GM21390 (cell line): ENCODE measurements at regions not wholly inside any gene's neighbourhood (a gene's known extent, or its start where the extent isn't known, plus 50 kb on each side); places are given as distances from the start of the nearest gene placed in this dataset.
A peak's percentile ranks its signal among the peaks of the same experiment; 100 is the strongest.
"Not testable (repeated sequence)": the region's sequence is repeated elsewhere in the genome, so short reads cannot be mapped to it uniquely, and the experiment has no call there.

Experiments used
- ATAC-seq: cut with Tn5 transposase; IDR thresholded peaks from one replicate; pipeline ENCODE4 v1.9.1; 2021; ENCODE audit not compliant: unreplicated experiment

DNA sequence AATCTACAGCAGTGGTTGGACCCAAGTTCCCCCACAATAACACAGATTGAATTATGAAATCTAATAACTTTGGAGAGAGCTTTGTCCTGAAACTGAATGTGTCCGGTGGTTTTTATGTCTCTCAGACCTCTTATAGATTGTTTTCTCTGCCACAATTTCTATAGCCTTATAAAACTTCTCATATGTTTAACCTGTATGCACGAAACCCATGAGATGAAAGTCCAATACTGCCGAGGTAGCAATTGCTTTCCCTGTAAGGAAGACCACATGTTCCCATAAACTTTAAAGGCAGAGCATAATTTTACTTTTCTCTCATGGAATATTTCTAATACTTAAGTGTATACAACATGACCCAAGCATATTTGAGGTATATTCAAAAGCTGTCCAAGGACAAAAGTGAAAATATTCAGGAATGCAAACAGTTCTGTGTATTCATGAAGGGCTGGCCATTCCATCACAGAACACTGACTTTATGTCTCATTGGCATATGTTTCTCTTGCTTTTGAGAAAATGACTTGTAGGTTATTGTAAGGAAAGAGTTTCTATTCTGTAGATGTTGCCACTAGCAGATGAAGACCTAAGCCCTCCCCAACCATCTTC is 94.4 kb upstream of the TLE4 start:
- no peak for ATAC-seq

DNA sequence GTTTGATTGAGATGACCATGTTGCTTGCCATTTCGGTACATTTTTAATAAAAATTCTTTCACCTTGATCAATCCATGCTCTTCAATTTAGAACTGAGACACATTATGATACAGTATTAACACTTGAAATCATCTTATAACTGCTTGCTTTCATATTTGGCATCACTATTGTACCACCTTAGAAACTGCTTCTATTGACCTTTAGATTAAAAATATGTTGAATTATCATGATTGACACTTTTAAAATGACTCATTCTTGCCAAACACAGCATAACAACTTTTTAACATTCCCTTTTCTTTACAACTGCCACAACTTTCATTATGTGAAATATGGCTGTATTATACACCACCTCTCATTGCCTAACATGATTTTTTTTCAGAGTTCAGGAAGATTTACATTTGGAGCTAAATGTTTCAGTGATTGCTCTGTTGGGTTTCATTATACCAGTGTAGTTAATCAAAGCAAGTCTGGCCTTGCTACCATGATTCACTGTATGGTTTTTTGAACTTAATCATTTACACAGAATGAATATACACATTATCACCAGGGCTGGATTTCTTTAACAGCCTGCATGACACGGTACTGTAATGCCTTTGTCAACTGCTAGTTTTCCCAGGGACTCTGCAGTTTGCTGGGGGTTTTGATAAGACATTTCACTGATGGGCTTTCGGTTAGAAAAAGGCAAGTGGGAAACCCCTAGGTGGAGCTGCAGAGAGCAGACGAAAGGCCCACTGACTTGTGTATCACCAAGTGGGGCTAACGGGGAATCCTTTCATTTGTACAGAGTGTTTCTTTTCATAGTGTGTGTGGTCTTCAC is 93.6 kb upstream of the TLE4 start:
- peak; percentile 84 for ATAC-seq

- no peak for ATAC-seq
These were observed 91.1 kb upstream of the TLE4 start for GRCh38 chr9:79480639-79481038.

GRCh38 chr9:79481846-79482477 is 89.8 kb upstream of the TLE4 start:
- ATAC-seq = no peak

- ATAC-seq = no peak
These were observed 86.5 kb upstream of the TLE4 start for GRCh38 chr9:79485258-79485657.

- ATAC-seq = no peak
These were observed 82.3 kb upstream of the TLE4 start for GRCh38 chr9:79489261-79490000.

DNA sequence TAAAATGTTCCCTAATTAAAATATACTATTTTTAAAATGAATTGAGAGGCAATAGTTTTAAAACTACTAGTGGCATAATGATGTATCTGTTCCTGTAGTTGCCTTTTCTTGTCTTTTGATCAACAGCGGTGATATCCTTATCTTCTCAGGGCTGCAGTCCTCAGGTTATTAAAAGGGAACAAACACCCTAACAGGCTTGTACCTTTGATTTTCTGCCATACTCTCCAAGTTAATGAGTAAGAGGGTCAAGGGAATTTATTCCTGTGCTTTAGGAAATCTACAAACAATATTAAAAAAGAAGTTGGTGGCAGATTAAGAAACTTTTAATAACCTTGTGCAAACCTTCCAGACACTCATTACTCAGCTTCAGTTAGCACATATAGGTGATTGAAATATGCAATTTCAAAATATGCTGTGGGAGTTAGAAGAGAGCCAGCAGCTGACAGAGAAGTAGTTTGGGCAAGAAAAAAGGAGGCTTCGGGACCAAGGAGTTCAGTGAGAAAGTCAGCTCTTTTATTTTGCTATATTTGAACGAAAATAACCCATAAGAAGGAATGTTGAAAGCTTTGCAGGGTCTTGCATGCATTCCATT is 81.0 kb upstream of the TLE4 start:
- no peak for ATAC-seq

DNA sequence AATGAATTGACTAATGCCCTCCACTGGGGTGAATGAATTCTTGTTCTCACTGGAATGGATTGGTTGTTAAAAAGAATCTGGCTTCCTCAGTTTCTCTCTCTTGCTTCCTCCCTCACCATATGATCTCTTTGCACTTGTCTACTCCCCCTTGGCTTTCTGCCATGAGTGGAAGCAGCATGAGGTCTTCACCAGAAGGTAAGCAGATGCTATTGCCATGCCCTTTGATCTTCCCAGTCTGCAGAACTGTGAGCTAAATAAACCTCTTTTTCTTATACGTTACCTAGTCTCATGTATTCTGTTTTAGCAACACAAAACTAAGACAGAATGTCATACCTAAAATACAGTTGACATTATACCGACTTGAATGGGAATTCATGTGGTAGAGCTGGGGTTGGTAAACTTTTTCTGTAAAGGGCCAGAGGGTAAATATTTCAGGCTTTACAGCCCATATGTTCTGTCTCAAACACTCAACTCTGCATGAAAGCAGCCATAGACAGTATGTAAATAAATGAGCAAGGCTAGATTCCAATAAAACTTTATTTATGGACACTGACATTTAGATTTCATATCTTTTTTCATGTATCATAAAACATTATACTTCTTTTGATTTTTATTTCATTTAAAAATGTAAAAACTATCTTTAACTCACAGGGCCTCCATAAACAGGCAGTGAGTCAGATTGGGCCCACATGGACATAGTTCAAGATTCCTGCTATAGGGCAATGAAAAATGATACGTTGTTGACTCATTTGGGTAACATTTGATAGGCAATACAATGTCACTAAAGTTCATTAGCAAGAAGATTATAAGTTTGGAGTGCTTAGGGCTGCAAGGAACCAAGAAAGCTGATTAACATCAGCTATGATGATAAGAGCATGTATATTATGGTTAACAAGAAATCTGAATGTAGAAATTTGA is 79.4 kb upstream of the TLE4 start:
- no peak for ATAC-seq

DNA sequence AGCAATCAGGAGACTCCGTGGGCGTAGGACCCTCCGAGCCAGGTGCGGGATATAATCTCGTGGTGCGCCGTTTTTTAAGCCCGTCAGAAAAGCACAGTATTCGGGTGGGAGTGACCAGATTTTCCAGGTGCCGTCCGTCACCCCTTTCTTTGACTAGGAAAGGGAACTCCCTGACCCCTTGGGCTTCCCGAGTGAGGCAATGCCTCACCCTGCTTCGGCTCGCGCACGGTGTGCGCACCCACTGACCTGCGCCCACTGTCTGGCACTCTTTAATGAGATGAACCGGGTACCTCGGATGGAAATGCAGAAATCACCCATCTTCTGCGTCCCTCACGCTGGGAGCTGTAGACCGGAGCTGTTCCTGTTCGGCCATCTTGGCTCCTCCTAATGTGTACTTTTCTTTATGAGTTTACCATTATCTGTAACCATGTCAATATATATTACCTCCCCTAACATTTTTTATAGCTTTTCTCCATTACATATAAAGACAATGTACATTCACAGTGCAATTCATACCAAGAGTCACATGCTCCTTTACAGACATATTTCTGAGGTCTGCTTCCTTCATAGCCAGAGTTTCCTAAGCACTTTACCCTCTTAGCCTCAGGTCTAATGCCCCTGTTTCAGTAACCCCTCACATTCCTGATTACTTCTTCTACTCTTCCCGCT is 71.4 kb upstream of the TLE4 start:
- ATAC-seq = not testable (repeated sequence)

GRCh38 chr9:79501546-79501945 is 70.2 kb upstream of the TLE4 start:
- no peak for ATAC-seq

- ATAC-seq = no peak
These were observed 64.0 kb upstream of the TLE4 start for GRCh38 chr9:79507801-79508200.

- no peak for ATAC-seq
These were observed 59.5 kb upstream of the TLE4 start for GRCh38 chr9:79512251-79512650.
